ENCODE measurements at regions not wholly inside any gene's neighbourhood (a gene's known extent, or its start where the extent isn't known, plus 50 kb on each side); places are given as distances from the start of the nearest gene placed in this dataset.

DNA sequence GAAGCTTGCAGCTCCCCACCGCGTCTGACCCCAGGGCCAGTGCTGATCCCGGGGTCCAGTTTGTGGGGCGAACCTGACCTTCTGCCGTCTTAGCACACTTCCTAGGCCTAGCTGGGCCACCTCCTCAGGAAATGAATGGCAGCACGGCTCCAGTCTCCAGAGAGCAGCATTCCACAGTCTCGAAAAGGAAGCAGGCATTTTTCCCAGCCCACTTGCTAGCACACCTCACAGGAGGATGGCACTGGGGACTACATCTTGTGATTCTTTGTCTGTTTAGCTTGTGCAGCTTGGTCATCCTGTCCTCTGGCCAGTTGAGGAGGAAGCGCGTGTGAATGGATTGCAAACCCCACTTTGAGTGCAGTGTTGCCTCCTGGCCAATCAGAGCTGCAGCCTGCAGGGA lies 308.0 kb upstream of the IRX2 start:
- Histone ChIP-seq H2AFZ (ENCODE audit: low read depth, low read length) (no peak overlapping the region), H3K36me3 (ENCODE audit: insufficient read depth, low read length) (no peaks in the 10 kb centered on the region), H3K4me1 (ENCODE audit: insufficient read depth, low read length) (peaks cover 9% of the 10 kb centered on the region), H3K4me3 (ENCODE audit: low read length) (no peak overlapping the region), H3K27me3 (ENCODE audit: insufficient read depth, low read length) (no peaks in the 10 kb centered on the region), H3K9me3 (ENCODE audit: low read length) (peaks cover 4% of the 10 kb centered on the region)

DNA sequence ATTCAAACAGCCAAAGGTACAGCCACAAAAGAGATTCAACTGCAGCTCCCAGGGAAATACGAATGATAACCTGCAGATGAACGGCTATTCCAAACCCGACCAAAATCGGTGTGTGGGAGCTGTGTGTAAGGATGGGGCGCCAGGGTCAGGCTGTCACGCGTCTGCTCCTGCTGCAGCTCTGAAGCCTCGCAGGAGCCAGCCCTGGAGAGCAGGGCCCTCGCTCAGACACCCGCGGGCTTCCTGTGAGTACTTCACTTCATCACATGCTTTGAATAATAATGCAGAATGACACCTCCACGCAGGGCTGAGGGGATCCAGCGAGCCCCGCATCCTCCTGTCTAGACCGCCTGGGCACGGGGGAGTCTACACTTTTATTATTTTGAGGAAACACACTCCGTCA lies 307.5 kb upstream of the IRX2 start:
- Histone ChIP-seq H2AFZ (ENCODE audit: low read depth, low read length) (no peak overlapping the region), H3K4me3 (ENCODE audit: low read length) (no peak overlapping the region), H3K9me3 (ENCODE audit: low read length) (peaks cover 4% of the 10 kb centered on the region), H3K27me3 (ENCODE audit: insufficient read depth, low read length) (no peaks in the 10 kb centered on the region), H3K4me1 (ENCODE audit: insufficient read depth, low read length) (peaks cover 9% of the 10 kb centered on the region), H3K36me3 (ENCODE audit: insufficient read depth, low read length) (no peaks in the 10 kb centered on the region)

DNA sequence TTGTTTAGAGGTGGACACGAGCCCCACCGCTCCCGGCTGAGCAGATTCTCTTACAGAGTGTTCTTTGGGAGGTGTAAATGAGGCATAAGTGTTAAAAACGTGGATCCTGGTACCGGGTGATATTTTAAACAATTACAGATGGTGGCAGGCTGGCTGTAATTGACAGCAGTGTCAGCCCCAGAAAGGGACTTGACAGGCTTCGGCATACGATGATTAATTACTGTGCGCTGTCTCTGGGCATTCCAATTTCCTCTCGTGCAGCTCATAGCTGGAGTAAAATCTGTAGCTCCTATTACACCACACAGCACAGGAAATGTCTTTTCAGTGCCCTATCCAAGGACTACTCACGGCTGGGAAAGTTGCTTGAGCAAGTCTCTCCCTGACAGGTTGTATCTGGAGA lies 305.4 kb upstream of the IRX2 start:
- Histone ChIP-seq H2AFZ (ENCODE audit: low read depth, low read length) (no peak overlapping the region), H3K27me3 (ENCODE audit: insufficient read depth, low read length) (no peaks in the 10 kb centered on the region), H3K9me3 (ENCODE audit: low read length) (peaks cover 2% of the 10 kb centered on the region), H3K4me3 (ENCODE audit: low read length) (no peak overlapping the region), H3K4me1 (ENCODE audit: insufficient read depth, low read length) (peaks cover 9% of the 10 kb centered on the region), H3K36me3 (ENCODE audit: insufficient read depth, low read length) (no peaks in the 10 kb centered on the region)

DNA sequence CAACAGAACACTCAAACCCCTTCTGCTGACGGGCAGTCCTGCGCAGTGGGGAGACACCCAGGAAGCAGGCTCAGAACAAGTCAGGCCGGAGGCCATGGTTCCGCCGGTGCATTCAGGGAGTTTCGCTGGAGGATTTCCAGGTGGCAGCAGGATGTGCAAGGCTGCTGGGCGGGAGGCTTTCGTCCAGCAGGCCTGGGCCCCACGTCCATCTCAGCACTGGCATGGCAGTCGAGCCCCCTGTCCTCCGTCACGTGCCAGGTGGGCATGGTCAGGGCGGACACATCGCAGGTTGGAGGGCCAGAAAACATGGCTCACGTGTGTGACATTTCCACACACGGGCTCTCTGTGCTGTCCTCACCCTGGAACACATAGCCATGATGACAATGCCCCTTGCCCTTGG lies 299.9 kb upstream of the IRX2 start:
- no peaks in the 10 kb centered on the region for H3K9me3 ChIP-seq (ENCODE audit: low read length)
- peaks cover under 1% of the 10 kb centered on the region for H3K4me1 ChIP-seq (ENCODE audit: insufficient read depth, low read length)
- H2AFZ ChIP-seq (ENCODE audit: low read depth, low read length): no peak overlapping the region

DNA sequence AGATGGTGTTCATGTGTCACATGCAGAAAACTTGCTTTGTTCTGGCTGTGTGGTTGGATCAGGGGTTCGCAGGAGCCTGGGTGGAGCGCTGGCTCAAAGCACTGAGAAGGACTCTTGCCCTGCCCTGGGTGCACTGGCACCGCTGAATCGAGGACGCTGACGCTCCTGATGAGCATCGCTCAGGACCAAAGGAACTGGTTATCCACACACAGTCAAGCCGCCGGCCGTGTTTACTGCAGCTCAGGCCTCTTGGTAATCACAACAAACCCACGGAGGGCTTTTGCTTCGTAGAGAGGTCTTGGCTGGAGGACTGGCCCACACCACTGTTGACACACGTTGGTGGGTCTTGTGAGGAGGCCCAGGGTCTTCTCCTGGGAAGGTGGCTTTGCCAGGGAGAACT lies 299.4 kb upstream of the IRX2 start:
- Histone ChIP-seq H3K27me3 (ENCODE audit: insufficient read depth, low read length) (no peaks in the 10 kb centered on the region), H3K4me1 (ENCODE audit: insufficient read depth, low read length) (no peaks in the 10 kb centered on the region), H3K36me3 (ENCODE audit: insufficient read depth, low read length) (no peaks in the 10 kb centered on the region), H3K4me3 (ENCODE audit: low read length) (no peak overlapping the region), H2AFZ (ENCODE audit: low read depth, low read length) (no peak overlapping the region), H3K9me3 (ENCODE audit: low read length) (no peaks in the 10 kb centered on the region)

More for the DNA sequence above, 299.9 kb upstream of the IRX2 start:
- no peak overlapping the region for H3K4me3 ChIP-seq (ENCODE audit: low read length)
- no peaks in the 10 kb centered on the region for H3K27me3 ChIP-seq (ENCODE audit: insufficient read depth, low read length)
- no peaks in the 10 kb centered on the region for H3K36me3 ChIP-seq (ENCODE audit: insufficient read depth, low read length)

DNA sequence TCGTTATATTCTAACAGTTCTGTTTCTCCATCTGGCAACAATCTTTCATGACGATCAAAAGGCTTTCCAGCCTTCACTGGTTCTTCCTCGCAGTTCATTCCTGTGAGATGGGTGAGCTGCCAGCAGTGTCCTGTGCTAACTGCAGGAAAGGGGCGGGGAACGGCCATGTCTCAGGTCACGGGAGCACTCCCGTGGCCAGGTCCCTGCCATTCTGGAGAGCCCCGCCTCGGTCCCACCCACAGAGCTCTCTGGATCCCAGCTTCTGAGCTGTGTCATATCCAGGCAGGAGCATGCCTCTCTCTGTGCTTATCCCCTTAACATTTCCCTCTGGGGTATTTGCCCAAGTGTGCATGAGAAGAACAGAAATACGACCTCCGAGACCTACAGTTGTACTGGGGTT lies 297.8 kb upstream of the IRX2 start:
- no peaks in the 10 kb centered on the region for H3K36me3 ChIP-seq (ENCODE audit: insufficient read depth, low read length)
- no peaks in the 10 kb centered on the region for H3K9me3 ChIP-seq (ENCODE audit: low read length)
- H3K4me3 ChIP-seq (ENCODE audit: low read length): no peak overlapping the region
- H3K27me3 ChIP-seq (ENCODE audit: insufficient read depth, low read length): no peaks in the 10 kb centered on the region
- H2AFZ ChIP-seq (ENCODE audit: low read depth, low read length): no peak overlapping the region
- H3K4me1 ChIP-seq (ENCODE audit: insufficient read depth, low read length): no peaks in the 10 kb centered on the region

DNA sequence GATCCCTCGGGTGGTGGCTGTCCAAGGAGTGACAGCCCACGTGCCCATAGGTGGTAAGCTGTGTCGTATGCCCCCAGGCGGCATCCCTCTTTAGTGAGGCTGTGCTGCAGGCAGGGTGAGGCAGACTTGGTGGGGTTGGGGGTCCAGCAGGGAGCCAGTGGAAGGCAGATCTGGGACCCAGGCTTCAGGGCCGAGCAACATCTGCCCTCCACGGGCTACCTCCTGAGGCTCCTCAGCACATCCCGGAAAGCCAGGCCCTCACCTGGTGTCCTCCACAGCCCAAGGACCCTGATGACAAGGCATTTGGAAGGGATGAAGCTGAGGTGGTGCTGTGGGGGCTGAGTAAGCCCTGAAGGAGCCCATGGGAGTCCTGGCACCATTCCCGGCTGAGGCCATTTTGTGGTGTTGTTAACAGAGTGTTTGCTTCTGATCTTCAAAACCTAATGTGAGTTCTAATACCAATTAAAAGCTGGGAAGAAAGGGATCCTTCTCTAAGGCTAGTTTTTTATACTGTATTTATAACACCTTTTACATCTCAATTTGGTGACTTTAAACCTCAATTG lies 295.8 kb upstream of the IRX2 start:
- Histone ChIP-seq H2AFZ (ENCODE audit: low read depth, low read length) (no peak overlapping the region), H3K27me3 (ENCODE audit: insufficient read depth, low read length) (no peaks in the 10 kb centered on the region), H3K36me3 (ENCODE audit: insufficient read depth, low read length) (no peaks in the 10 kb centered on the region), H3K9me3 (ENCODE audit: low read length) (no peaks in the 10 kb centered on the region), H3K4me1 (ENCODE audit: insufficient read depth, low read length) (no peaks in the 10 kb centered on the region), H3K4me3 (ENCODE audit: low read length) (no peak overlapping the region)

DNA sequence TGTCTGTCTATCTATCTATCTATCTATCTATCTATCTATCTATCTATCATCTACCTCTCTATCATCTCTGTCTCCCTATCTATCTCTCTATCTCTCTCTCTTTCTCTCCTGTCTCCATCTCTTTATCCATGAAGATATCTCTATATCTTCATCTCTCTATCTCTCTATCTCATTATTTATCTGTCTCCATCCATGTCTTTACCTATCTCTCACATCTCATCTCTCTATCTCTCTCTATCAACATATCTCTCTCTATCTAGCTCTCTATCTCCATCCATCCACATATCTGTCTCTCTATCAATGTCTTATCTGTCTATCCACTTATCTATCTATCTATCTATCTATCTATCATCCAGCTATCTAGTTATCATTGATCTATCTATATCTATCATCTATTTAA lies 292.1 kb upstream of the IRX2 start:
- Histone ChIP-seq H3K27me3 (ENCODE audit: insufficient read depth, low read length) (no peaks in the 10 kb centered on the region), H3K9me3 (ENCODE audit: low read length) (no peaks in the 10 kb centered on the region), H3K4me3 (ENCODE audit: low read length) (no peak overlapping the region), H3K4me1 (ENCODE audit: insufficient read depth, low read length) (no peaks in the 10 kb centered on the region), H2AFZ (ENCODE audit: low read depth, low read length) (no peak overlapping the region), H3K36me3 (ENCODE audit: insufficient read depth, low read length) (no peaks in the 10 kb centered on the region)

DNA sequence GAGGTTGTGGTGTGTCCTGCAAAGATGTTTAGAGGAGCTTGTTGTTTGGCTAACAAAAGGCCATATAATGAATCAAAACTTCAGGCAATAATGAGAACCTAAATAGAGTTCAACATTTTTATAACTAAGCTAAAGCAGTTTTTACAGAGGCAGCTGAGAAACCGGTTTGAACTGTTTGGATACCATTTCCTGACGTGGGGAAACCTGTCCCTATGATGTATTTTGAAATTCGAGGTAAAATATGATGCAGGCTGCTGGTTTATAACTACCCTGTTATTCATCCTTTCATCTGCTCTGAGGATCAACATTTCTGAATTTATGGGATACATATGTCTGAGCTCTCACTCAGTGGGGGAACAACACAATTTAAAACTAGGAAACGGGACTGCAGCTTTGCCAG lies 289.5 kb upstream of the IRX2 start:
- Histone ChIP-seq H3K27me3 (ENCODE audit: insufficient read depth, low read length) (no peaks in the 10 kb centered on the region), H3K4me1 (ENCODE audit: insufficient read depth, low read length) (no peaks in the 10 kb centered on the region), H3K9me3 (ENCODE audit: low read length) (no peaks in the 10 kb centered on the region), H3K4me3 (ENCODE audit: low read length) (no peak overlapping the region), H2AFZ (ENCODE audit: low read depth, low read length) (no peak overlapping the region), H3K36me3 (ENCODE audit: insufficient read depth, low read length) (no peaks in the 10 kb centered on the region)

DNA sequence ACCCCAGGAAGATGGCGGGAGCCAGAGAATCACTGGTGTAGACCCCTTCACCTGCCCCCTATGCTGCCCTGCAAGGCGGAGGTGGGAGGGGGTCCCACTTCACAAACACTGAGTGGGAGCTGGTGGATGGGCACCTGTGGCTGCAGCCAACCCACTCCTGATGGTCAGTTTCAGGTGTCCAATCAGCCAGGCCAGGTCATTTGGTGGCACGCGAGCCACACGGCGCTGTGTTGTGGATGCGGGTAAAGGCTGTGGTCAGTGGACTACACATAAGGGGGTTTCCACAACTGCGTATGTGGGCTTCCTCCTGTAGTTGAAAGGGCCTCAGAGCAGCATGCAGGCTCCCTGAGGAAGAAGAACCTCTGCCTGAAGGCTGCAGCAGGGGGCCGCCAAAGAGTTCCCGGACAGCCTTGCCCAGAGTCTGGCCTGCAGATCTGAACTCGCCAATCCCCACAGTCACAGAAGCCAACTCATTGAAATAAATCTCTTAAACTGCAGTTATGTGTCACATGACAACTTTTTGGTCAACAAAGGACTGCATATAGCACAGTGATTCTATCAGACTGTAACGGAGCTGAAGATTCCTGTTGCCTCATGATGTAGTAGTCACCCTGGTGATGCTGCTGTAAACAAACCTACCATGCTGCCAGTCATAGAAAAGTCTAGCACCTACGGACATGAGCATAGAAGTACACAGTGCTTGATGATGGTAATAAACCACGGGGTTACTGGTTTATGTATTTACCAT lies 284.7 kb upstream of the IRX2 start:
- H2AFZ ChIP-seq (ENCODE audit: low read depth, low read length): no peak overlapping the region
- H3K4me3 ChIP-seq (ENCODE audit: low read length): no peak overlapping the region
- H3K36me3 ChIP-seq (ENCODE audit: insufficient read depth, low read length): no peaks in the 10 kb centered on the region
- H3K9me3 ChIP-seq (ENCODE audit: low read length): no peaks in the 10 kb centered on the region
- no peaks in the 10 kb centered on the region for H3K4me1 ChIP-seq (ENCODE audit: insufficient read depth, low read length)
- no peaks in the 10 kb centered on the region for H3K27me3 ChIP-seq (ENCODE audit: insufficient read depth, low read length)

DNA sequence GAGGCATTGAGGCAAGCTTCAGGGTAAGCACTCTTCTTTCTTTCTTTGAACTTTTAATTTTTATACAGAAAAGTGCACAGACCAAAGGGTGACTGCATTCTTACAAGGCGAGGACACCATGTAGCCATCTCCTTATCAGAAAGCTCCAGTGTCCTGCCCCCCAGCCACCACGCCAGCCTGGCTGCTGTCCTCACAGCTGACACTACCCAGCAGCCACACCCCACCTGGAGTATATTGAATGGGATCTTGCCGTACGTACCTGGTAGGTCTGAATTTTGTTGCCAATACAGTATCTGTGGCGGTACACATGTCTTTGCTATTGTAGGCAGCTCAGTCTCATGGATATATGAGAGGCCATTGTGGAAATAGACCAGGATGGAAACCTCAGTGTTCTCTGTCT lies 284.0 kb upstream of the IRX2 start:
- Histone ChIP-seq H2AFZ (ENCODE audit: low read depth, low read length) (no peak overlapping the region), H3K4me1 (ENCODE audit: insufficient read depth, low read length) (no peaks in the 10 kb centered on the region), H3K36me3 (ENCODE audit: insufficient read depth, low read length) (no peaks in the 10 kb centered on the region), H3K27me3 (ENCODE audit: insufficient read depth, low read length) (no peaks in the 10 kb centered on the region), H3K9me3 (ENCODE audit: low read length) (no peaks in the 10 kb centered on the region), H3K4me3 (ENCODE audit: low read length) (no peak overlapping the region)

DNA sequence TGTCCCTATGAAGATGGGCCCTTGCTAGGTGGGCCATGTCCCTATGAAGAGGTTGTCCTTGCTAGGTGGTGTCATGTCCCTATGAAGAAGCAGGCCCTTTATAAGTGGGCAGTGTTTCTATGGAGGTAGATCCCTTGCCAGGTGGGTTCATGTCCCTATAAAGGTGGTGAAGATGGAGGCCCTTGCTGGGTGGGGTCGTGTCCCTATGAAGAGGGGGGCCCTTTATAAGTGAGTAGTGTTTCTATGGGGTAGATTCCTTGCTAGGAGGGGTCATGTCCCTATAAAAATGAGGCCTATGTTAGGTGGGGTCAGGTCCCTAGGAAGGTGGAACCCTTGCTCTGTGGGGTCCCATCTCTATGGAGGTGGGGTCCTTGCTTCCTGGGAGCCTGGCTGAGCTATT lies 283.4 kb upstream of the IRX2 start:
- Histone ChIP-seq H3K4me1 (ENCODE audit: insufficient read depth, low read length) (no peaks in the 10 kb centered on the region), H3K36me3 (ENCODE audit: insufficient read depth, low read length) (no peaks in the 10 kb centered on the region), H3K27me3 (ENCODE audit: insufficient read depth, low read length) (no peaks in the 10 kb centered on the region), H2AFZ (ENCODE audit: low read depth, low read length) (no peak overlapping the region), H3K9me3 (ENCODE audit: low read length) (no peaks in the 10 kb centered on the region), H3K4me3 (ENCODE audit: low read length) (no peak overlapping the region)

DNA sequence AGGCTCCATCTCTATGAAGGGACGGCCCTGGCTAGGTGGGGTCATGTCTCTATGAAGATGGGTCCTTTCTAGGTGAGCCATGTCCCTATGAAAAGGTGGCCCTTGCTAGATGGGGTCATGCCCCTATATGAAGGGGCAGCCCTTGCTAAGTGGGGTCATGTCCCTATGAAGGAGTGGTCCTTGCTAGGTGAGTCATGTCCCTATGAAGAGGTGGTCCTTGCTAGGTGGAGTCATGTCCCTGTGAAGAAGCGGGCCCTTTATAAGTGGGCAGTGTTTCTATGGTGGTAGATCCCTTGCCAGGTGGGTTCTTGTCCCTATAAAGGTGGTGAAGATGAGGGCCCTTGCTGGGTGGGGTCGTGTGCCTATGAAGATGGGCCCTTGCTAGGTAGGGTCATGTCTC lies 283.0 kb upstream of the IRX2 start:
- H3K4me3 ChIP-seq (ENCODE audit: low read length): no peak overlapping the region
- no peaks in the 10 kb centered on the region for H3K36me3 ChIP-seq (ENCODE audit: insufficient read depth, low read length)
- H3K4me1 ChIP-seq (ENCODE audit: insufficient read depth, low read length): no peaks in the 10 kb centered on the region
- H2AFZ ChIP-seq (ENCODE audit: low read depth, low read length): no peak overlapping the region
- H3K9me3 ChIP-seq (ENCODE audit: low read length): no peaks in the 10 kb centered on the region
- H3K27me3 ChIP-seq (ENCODE audit: insufficient read depth, low read length): no peaks in the 10 kb centered on the region

Data from neuron (in vitro differentiated cells).